H9 (cell line): ENCODE measurements at regions not wholly inside any gene's neighbourhood (a gene's known extent, or its start where the extent isn't known, plus 50 kb on each side); places are given as distances from the start of the nearest gene placed in this dataset.

Experiments
- DNase-seq: peaks from one replicate; pipeline ENCODE4 v3.0.0-alpha.2; 2017
- H2AFZ ChIP-seq: one replicate; pipeline ENCODE4 v1.6.1; 2013; ENCODE audit warnings: mild to moderate bottlenecking, low read length, control low read depth, moderate library complexity
- H2AK5ac ChIP-seq: 2 replicates; pipeline ENCODE4 v1.6.1; 2013; ENCODE audit warnings: low read length, control low read depth, mixed read lengths; ENCODE audit not compliant: insufficient read length
- H2BK120ac ChIP-seq: one replicate; pipeline ENCODE4 v1.6.1; 2013; ENCODE audit warnings: low read depth, mild to moderate bottlenecking, low read length, control low read depth, inconsistent platforms; ENCODE audit not compliant: poor library complexity, severe bottlenecking
- H2BK12ac ChIP-seq: 2 replicates; pipeline ENCODE4 v1.6.1; 2013; ENCODE audit warnings: low read length, control low read depth, mixed read lengths, low read depth; ENCODE audit not compliant: insufficient read length
- H2BK15ac ChIP-seq: 2 replicates; pipeline ENCODE4 v1.6.1; 2013; ENCODE audit warnings: low read depth, low read length, control low read depth
- H2BK20ac ChIP-seq: one replicate; pipeline ENCODE4 v1.6.1; 2013; ENCODE audit warnings: low read depth, mild to moderate bottlenecking, low read length, control low read depth, inconsistent platforms; ENCODE audit not compliant: poor library complexity, severe bottlenecking
- H2BK5ac ChIP-seq: 2 replicates; pipeline ENCODE4 v1.6.1; 2013; ENCODE audit warnings: low read length, control low read depth, mixed read lengths; ENCODE audit not compliant: insufficient read length
- H3K14ac ChIP-seq: 2 replicates; pipeline ENCODE4 v1.6.1; 2013; ENCODE audit warnings: low read length, control low read depth; ENCODE audit not compliant: insufficient read depth
- H3K18ac ChIP-seq: 2 replicates; pipeline ENCODE4 v1.6.1; 2013; ENCODE audit warnings: low read depth, mild to moderate bottlenecking, mixed read lengths, low read length, control low read depth; ENCODE audit not compliant: insufficient read length
- H3K23ac ChIP-seq: 2 replicates; pipeline ENCODE4 v1.6.1; 2013; ENCODE audit warnings: low read length, control low read depth, mixed read lengths, low read depth; ENCODE audit not compliant: insufficient read length
- H3K23me2 ChIP-seq: 2 replicates; pipeline ENCODE4 v1.6.1; 2013; ENCODE audit warnings: low read depth, mild to moderate bottlenecking, mixed read lengths, low read length, control low read depth; ENCODE audit not compliant: insufficient read length, poor library complexity, severe bottlenecking
- H3K27ac ChIP-seq: 2 replicates; pipeline ENCODE4 v1.5.1; 2013; ENCODE audit warnings: low read length, control low read depth, mixed read lengths, low read depth; ENCODE audit not compliant: insufficient read length
- H3K27me3 ChIP-seq: 2 replicates; pipeline ENCODE4 v1.6.1; 2013; ENCODE audit warnings: low read length, control low read depth, inconsistent platforms; ENCODE audit not compliant: insufficient read depth
- H3K4ac ChIP-seq: 2 replicates; pipeline ENCODE4 v1.6.1; 2013; ENCODE audit warnings: low read depth, mild to moderate bottlenecking, control low read depth, inconsistent platforms, low read length, moderate library complexity
- H3K4me1 ChIP-seq: 2 replicates; pipeline ENCODE4 v1.6.1; 2013; ENCODE audit warnings: low read length, control low read depth, inconsistent platforms; ENCODE audit not compliant: insufficient read depth
- H3K4me2 ChIP-seq: 2 replicates; pipeline ENCODE4 v1.6.1; 2013; ENCODE audit warnings: low read length, control low read depth, mixed read lengths; ENCODE audit not compliant: insufficient read length, insufficient read depth
- H3K56ac ChIP-seq: 2 replicates; pipeline ENCODE4 v1.6.1; 2013; ENCODE audit warnings: low read depth, mild to moderate bottlenecking, mixed read lengths, low read length, control low read depth; ENCODE audit not compliant: insufficient read length
- H3K79me1 ChIP-seq: 2 replicates; pipeline ENCODE4 v1.6.1; 2013; ENCODE audit warnings: low read depth, mild to moderate bottlenecking, moderate library complexity, low read length, control low read depth, inconsistent platforms; ENCODE audit not compliant: insufficient read depth, poor library complexity, severe bottlenecking
- H3K79me2 ChIP-seq: 2 replicates; pipeline ENCODE4 v1.6.1; 2013; ENCODE audit warnings: low read length, control low read depth, inconsistent platforms; ENCODE audit not compliant: insufficient read depth
- H3K9ac ChIP-seq: 2 replicates; pipeline ENCODE4 v1.6.1; 2013; ENCODE audit warnings: low read length, control low read depth, mixed read lengths; ENCODE audit not compliant: insufficient read length; ENCODE audit errors: extremely low read depth
- H3K9me3 ChIP-seq: one replicate; pipeline ENCODE4 v1.6.1; 2013; ENCODE audit warnings: low read depth, low read length, inconsistent platforms; ENCODE audit not compliant: control insufficient read depth
- H3T11ph ChIP-seq: one replicate; pipeline ENCODE4 v1.6.1; 2013; ENCODE audit warnings: mild to moderate bottlenecking, low read length, control low read depth, inconsistent platforms
- H4K20me1 ChIP-seq: one replicate; pipeline ENCODE4 v1.6.1; 2013; ENCODE audit not compliant: control insufficient read depth, insufficient read length, insufficient read depth
- H4K5ac ChIP-seq: 2 replicates; pipeline ENCODE4 v1.6.1; 2013; ENCODE audit warnings: low read depth, mild to moderate bottlenecking, mixed read lengths, low read length, control low read depth; ENCODE audit not compliant: insufficient read length
- H4K8ac ChIP-seq: replicated peaks from 2 replicates; pipeline ENCODE4 v1.6.1; 2013; ENCODE audit warnings: low read length, control low read depth, mixed read lengths, low read depth; ENCODE audit not compliant: insufficient read length
- H4K91ac ChIP-seq: 2 replicates; pipeline ENCODE4 v1.6.1; 2013; ENCODE audit warnings: low read depth, mild to moderate bottlenecking, moderate library complexity, mixed read lengths, low read length, control low read depth; ENCODE audit not compliant: insufficient read length
- H3K27ac Mint-ChIP-seq, 3 experiments: 2 replicates in 2 of 3; 3 replicates in 1 of 3; pipeline ENCODE4 v1.8.0; 2020 to 2021; ENCODE audit warnings: mixed read lengths in 3 of 3, mild to moderate bottlenecking in 1 of 3, moderate library complexity in 1 of 3
- H3K27me3 Mint-ChIP-seq: 2 replicates; pipeline ENCODE4 v1.8.0; 2021; ENCODE audit warnings: low read depth, mild to moderate bottlenecking, moderate library complexity, mixed read lengths
- H3K36me3 Mint-ChIP-seq, 3 experiments: 2 replicates in 2 of 3; 3 replicates in 1 of 3; pipeline ENCODE4 v1.8.0; 2020 to 2021; ENCODE audit warnings: low read depth in 3 of 3, mixed read lengths in 3 of 3; ENCODE audit not compliant: insufficient read depth in 1 of 3
- H3K4me1 Mint-ChIP-seq, 2 experiments: 2 replicates each; pipeline ENCODE4 v1.8.0; 2020; ENCODE audit warnings: mixed read lengths in 2 of 2
- H3K4me3 Mint-ChIP-seq, 2 experiments: 2 replicates in 1 of 2; 3 replicates in 1 of 2; pipeline ENCODE4 v1.8.0; 2020 to 2021; ENCODE audit warnings: mild to moderate bottlenecking in 2 of 2, mixed read lengths in 2 of 2, moderate library complexity in 1 of 2
- H3K9me3 Mint-ChIP-seq, 2 experiments: 2 replicates in 1 of 2; 3 replicates in 1 of 2; pipeline ENCODE4 v1.8.0; 2020; ENCODE audit warnings: mild to moderate bottlenecking in 2 of 2, mixed read lengths in 2 of 2, moderate library complexity in 1 of 2
- WGBS: extraction: QIAGEN DNeasy Blood & Tissue Kit; methylation state at CpG from one replicate; pipeline ENCODE4 v1.1.7; 2013; ENCODE audit warnings: missing lambda C conversion rate, low lambda C conversion rate, mixed read lengths; ENCODE audit not compliant: insufficient read length; ENCODE audit errors: extremely low coverage; 5-methylcytosine and 5-hydroxymethylcytosine counted together
- TF ChIP-seq, protein P1 (sequence below): fragments of 200-600 bp; sonication (generic); conservative IDR thresholded peaks from 3 replicates; pipeline ENCODE4 v1.8.0; 2021; ENCODE audit warnings: antibody characterized with exemption, mild to moderate bottlenecking

DNA sequence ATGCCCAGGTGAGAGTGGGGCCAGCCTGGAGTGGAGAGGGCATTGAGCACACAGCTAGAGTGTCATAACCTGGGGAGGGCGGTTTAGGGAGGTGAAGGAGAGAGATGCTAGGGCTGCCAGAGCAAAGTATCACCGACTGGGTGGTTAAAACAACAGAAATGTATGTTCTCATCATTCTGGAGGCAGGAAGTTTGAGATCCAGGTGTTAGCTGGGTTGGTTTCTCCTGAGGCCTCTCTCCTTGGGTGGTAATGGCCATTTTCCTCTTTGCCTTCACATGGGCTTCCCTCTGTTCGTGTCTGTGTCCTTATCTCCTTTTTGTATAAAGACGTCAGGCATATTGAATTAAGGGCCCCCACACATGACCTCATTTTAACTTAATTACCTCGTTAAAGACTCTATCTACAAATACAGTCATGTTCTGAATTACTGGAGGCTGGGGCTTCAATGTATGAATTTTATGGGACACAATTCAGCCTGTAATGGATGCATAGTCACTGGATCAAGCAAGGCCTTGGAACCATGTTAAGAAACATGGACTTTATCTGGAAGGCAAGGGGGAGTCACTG lies 118.6 kb upstream of the IL12B start:
- H3K4me1 ChIP-seq = no peaks in the 10 kb centered on the region
- H3K4me3 Mint-ChIP-seq = no peak overlapping the region
- H3K18ac ChIP-seq = no peak overlapping the region

More for the DNA sequence above, 118.6 kb upstream of the IL12B start:
- Histone ChIP-seq H2BK120ac (no peak overlapping the region), H4K5ac (no peak overlapping the region), H3K9ac (no peak overlapping the region), H3K23me2 (no peaks in the 10 kb centered on the region), H2BK15ac (no peak overlapping the region), H3K79me1 (no peaks in the 10 kb centered on the region), H3K14ac (no peak overlapping the region), H3K23ac (no peak overlapping the region), H3K4ac (no peak overlapping the region), H3K9me3 (no peaks in the 10 kb centered on the region), H3K27ac (no peak overlapping the region), H4K20me1 (no peaks in the 10 kb centered on the region), H3K56ac (no peak overlapping the region), H3K4me2 (no peak overlapping the region), H3T11ph (no peak overlapping the region), H2AFZ (no peak overlapping the region), H2BK5ac (no peak overlapping the region), H3K79me2 (no peaks in the 10 kb centered on the region), H2BK20ac (no peak overlapping the region), H3K27me3 (no peaks in the 10 kb centered on the region), H4K8ac (no peak overlapping the region), H2BK12ac (no peak overlapping the region), H2AK5ac (no peak overlapping the region), H4K91ac (no peak overlapping the region)
- TF ChIP-seq, protein P1, sequence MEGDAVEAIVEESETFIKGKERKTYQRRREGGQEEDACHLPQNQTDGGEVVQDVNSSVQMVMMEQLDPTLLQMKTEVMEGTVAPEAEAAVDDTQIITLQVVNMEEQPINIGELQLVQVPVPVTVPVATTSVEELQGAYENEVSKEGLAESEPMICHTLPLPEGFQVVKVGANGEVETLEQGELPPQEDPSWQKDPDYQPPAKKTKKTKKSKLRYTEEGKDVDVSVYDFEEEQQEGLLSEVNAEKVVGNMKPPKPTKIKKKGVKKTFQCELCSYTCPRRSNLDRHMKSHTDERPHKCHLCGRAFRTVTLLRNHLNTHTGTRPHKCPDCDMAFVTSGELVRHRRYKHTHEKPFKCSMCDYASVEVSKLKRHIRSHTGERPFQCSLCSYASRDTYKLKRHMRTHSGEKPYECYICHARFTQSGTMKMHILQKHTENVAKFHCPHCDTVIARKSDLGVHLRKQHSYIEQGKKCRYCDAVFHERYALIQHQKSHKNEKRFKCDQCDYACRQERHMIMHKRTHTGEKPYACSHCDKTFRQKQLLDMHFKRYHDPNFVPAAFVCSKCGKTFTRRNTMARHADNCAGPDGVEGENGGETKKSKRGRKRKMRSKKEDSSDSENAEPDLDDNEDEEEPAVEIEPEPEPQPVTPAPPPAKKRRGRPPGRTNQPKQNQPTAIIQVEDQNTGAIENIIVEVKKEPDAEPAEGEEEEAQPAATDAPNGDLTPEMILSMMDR = no peak
- H3K27ac Mint-ChIP-seq = peak overlapping the region in 1 of 3 experiments; percentile 7; a peak in 2 of 7 replicates
- DNase-seq = no peak
- H3K9me3 Mint-ChIP-seq = no peaks in the 10 kb centered on the region; a peak in 1 of 5 replicates
- no peaks in the 10 kb centered on the region; a peak in 1 of 7 replicates for H3K36me3 Mint-ChIP-seq
- peaks cover 3% of the 10 kb centered on the region; the same call in 1 of the 2 replicates for H3K27me3 Mint-ChIP-seq
- no peaks in the 10 kb centered on the region; a peak in 1 of 4 replicates for H3K4me1 Mint-ChIP-seq
- WGBS = no CpG with 5 or more reads among the region's 5 CpGs
